Upper lobe of left lung (tissue), 4 donors: ENCODE measurements at regions not wholly inside any gene's neighbourhood (a gene's known extent, or its start where the extent isn't known, plus 50 kb on each side); places are given as distances from the start of the nearest gene placed in this dataset.

Experiments used
- CTCF ChIP-seq, 6 experiments: fragments of 450-650 bp in 4 of 6; fragments of 200-600 bp in 2 of 6; sonication (generic) in 2 of 6; IDR thresholded peaks; one replicate each; pipeline ENCODE4 v1.5.1; 2016 to 2019; ENCODE audit warnings: antibody characterized with exemption in 6 of 6
- POLR2A ChIP-seq, 4 donors: fragments of 450-650 bp; IDR thresholded peaks; one replicate each; pipeline ENCODE4 v1.5.1; 2016 to 2017; ENCODE audit warnings: antibody characterized with exemption in 4 of 4, mild to moderate bottlenecking in 2 of 4

- no peak for TF ChIP-seq POLR2A (IDR thresholded peaks at IDR 0.05)
- no peak for TF ChIP-seq CTCF (IDR thresholded peaks at IDR 0.05)
These were observed 113.4 kb upstream of the TCERG1L start for GRCh38 chr10:131424836-131425491.
